Adrenal gland (tissue), 9 donors: ENCODE measurements at regions not wholly inside any gene's neighbourhood (a gene's known extent, or its start where the extent isn't known, plus 50 kb on each side); places are given as distances from the start of the nearest gene placed in this dataset.

Experiments used
- DNase-seq, 7 donors: peaks; one replicate each; pipeline ENCODE4 v3.0.0-alpha.2; 2019 to 2020
- H3K27ac ChIP-seq, 5 donors: fragments of 200-600 bp; sonication (generic) in 4 of 5; 1 replicate in 3 of 5; 2 replicates in 2 of 5; pipeline versions ENCODE4 v1.5.1 to v1.8.0; 2016 to 2020; ENCODE audit warnings: mild to moderate bottlenecking in 1 of 5
- H3K27me3 ChIP-seq: fragments of 200-600 bp; 2 replicates; pipeline ENCODE4 v1.8.0; 2021
- H3K36me3 ChIP-seq, 2 donors: fragments of 200-600 bp; replicated peaks in 1 of 2; 1 replicate in 1 of 2; 2 replicates in 1 of 2; pipeline versions ENCODE4 v1.5.1 to v1.8.0; 2018 to 2022
- H3K4me1 ChIP-seq, 2 donors: fragments of 200-600 bp; replicated peaks in 1 of 2; 1 replicate in 1 of 2; 2 replicates in 1 of 2; pipeline versions ENCODE4 v1.5.1 to v1.8.0; 2018 to 2021
- H3K4me3 ChIP-seq, 4 donors: fragments of 200-600 bp; sonication (generic) in 3 of 4; one replicate each; pipeline ENCODE4 v1.5.1; 2016 to 2018
- H3K9me3 ChIP-seq, 3 donors: fragments of 200-600 bp; sonication (generic) in 1 of 3; replicated peaks in 1 of 3; 1 replicate in 2 of 3; 2 replicates in 1 of 3; pipeline versions ENCODE4 v1.5.1 to v1.8.0; 2016 to 2021
- POLR2A ChIP-seq, 2 donors: fragments of 450-650 bp; IDR thresholded peaks; one replicate each; pipeline ENCODE4 v1.6.1; 2017; ENCODE audit warnings: antibody characterized with exemption in 2 of 2, mild to moderate bottlenecking in 2 of 2, moderate library complexity in 1 of 2
- WGBS, 4 donors: extraction: QIAGEN DNeasy Blood & Tissue Kit in 2 of 4; methylation state at CpG; one replicate each; pipeline versions ENCODE4 v1.1.5 to v1.1.7; 2013 to 2017; 5-methylcytosine and 5-hydroxymethylcytosine counted together
- intact Hi-C, 2 donors: fragments of 100-400 bp; cut with DNase I; formaldehyde crosslinking; loops; one replicate each; pipeline versions ENCODE4 v1.14.1 to v1.15.0; 2022 to 2023
- TF ChIP-seq, protein P1 (sequence below), 6 experiments: fragments of 450-650 bp in 4 of 6; fragments of 200-600 bp in 2 of 6; sonication (generic) in 1 of 6; IDR thresholded peaks; 1 replicate in 5 of 6; 2 replicates in 1 of 6; pipeline versions ENCODE4 v1.5.1 to v1.8.0; 2016 to 2021; ENCODE audit warnings: antibody characterized with exemption in 6 of 6, mild to moderate bottlenecking in 2 of 6, moderate library complexity in 1 of 6
- donor health status: healthy with polysubstance abuse.
- donor health status: Bipolar disorder and iron deficiency.
- donor health status: DM: yes; HTN: yes; CAD: no.
- donor health status: DM: no; HTN: no; CAD: no.
- donor health status: DM: no; HTN: no; CAD: no.

GRCh38 chr10:8247191-8247590 is 192.7 kb downstream of the GATA3 start:
- TF ChIP-seq POLR2A (IDR thresholded peaks at IDR 0.05), result no peak
- TF ChIP-seq, protein P1, sequence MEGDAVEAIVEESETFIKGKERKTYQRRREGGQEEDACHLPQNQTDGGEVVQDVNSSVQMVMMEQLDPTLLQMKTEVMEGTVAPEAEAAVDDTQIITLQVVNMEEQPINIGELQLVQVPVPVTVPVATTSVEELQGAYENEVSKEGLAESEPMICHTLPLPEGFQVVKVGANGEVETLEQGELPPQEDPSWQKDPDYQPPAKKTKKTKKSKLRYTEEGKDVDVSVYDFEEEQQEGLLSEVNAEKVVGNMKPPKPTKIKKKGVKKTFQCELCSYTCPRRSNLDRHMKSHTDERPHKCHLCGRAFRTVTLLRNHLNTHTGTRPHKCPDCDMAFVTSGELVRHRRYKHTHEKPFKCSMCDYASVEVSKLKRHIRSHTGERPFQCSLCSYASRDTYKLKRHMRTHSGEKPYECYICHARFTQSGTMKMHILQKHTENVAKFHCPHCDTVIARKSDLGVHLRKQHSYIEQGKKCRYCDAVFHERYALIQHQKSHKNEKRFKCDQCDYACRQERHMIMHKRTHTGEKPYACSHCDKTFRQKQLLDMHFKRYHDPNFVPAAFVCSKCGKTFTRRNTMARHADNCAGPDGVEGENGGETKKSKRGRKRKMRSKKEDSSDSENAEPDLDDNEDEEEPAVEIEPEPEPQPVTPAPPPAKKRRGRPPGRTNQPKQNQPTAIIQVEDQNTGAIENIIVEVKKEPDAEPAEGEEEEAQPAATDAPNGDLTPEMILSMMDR (IDR thresholded peaks at IDR 0.05), result no peak
- no peaks in the 10 kb centered on the region for H3K27me3 ChIP-seq
- no peaks in the 10 kb centered on the region for H3K36me3 ChIP-seq
- DNase-seq, result no peak
- H3K27ac ChIP-seq, result no peak overlapping the region
- no peaks in the 10 kb centered on the region for H3K4me1 ChIP-seq
- 69 to 100% (median 90%) methylated on average over 1 to 2 of the region's 2 CpGs for WGBS, 4 donors
- intact Hi-C loops, result no loop called here
- no peak overlapping the region for H3K4me3 ChIP-seq
- H3K9me3 ChIP-seq, result no peaks in the 10 kb centered on the region

DNA sequence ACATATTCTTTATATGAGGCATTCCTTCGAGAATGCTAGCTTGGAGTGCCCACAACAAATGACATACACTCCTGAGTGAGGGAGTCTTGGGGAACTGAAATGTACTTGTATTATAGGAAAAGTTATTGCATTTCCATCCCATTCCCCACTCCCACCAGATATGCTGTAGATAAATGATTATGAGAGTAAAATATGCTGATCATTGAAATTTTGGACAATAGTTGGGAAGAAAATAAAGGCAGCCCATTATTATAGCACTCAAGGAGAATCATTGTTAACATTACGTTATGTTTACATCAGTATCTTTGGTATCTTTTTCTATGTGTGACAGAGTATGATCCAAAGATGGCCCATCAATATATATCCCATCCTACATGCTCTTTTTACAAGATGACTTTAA is 194.4 kb downstream of the GATA3 start:
- H3K9me3 ChIP-seq, result no peaks in the 10 kb centered on the region
- TF ChIP-seq POLR2A (IDR thresholded peaks at IDR 0.05), result no peak
- TF ChIP-seq, protein P1 (IDR thresholded peaks at IDR 0.05), result no peak
- WGBS, 4 donors, result 65 to 84% (median 68%) methylated on average over 2 of the region's 2 CpGs
- H3K27me3 ChIP-seq, result no peaks in the 10 kb centered on the region
- intact Hi-C loops, result no loop called here
- H3K27ac ChIP-seq, result no peak overlapping the region
- H3K4me3 ChIP-seq, result no peak overlapping the region
- H3K36me3 ChIP-seq, result no peaks in the 10 kb centered on the region
- DNase-seq, result no peak
- H3K4me1 ChIP-seq, result no peaks in the 10 kb centered on the region

DNA sequence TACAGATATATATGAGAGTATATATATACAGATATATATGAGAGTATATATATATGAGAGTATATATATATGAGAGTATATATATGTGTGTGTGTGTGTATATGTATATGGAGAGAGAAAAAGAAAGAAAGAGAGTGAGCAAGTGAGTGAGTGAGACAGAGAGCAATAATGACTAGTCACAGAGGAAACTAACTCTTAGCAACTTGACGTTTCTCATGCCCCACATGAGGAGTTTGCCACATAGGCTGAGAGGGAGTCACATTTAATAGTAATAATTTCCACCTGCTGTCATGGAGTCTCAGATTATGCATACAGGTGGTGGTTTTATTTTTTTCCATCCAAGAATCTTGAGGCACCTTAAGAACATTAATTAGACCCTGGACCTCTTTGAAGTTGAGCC is 199.9 kb downstream of the GATA3 start:
- WGBS, 4 donors, result 56 to 67% (median 64%) methylated on average over 1 of the region's 1 CpG
- H3K4me1 ChIP-seq, result no peaks in the 10 kb centered on the region

GRCh38 chr10:8255301-8255700 is 200.8 kb downstream of the GATA3 start:
- intact Hi-C loops, result no loop called here
- Histone ChIP-seq H3K9me3 (no peaks in the 10 kb centered on the region), H3K4me3 (no peak overlapping the region), H3K4me1 (no peaks in the 10 kb centered on the region), H3K27ac (no peak overlapping the region), H3K36me3 (no peaks in the 10 kb centered on the region), H3K27me3 (no peaks in the 10 kb centered on the region)
- DNase-seq, result no peak
- TF ChIP-seq, protein P1 (IDR thresholded peaks at IDR 0.05), result no peak
- no peak for TF ChIP-seq POLR2A (IDR thresholded peaks at IDR 0.05)
- WGBS, 4 donors, result 61 to 81% (median 71%) methylated on average over 1 of the region's 1 CpG

More for the DNA sequence above, 199.9 kb downstream of the GATA3 start:
- DNase-seq, result no peak
- H3K27ac ChIP-seq, result no peak overlapping the region
- no peaks in the 10 kb centered on the region for H3K27me3 ChIP-seq
- no peaks in the 10 kb centered on the region for H3K36me3 ChIP-seq
- intact Hi-C loops, result no loop called here
- H3K4me3 ChIP-seq, result no peak overlapping the region
- TF ChIP-seq, protein P1 (IDR thresholded peaks at IDR 0.05), result no peak
- TF ChIP-seq POLR2A (IDR thresholded peaks at IDR 0.05), result no peak
- no peaks in the 10 kb centered on the region for H3K9me3 ChIP-seq
